ENCODE measurements at regions not wholly inside any gene's neighbourhood (a gene's known extent, or its start where the extent isn't known, plus 50 kb on each side); places are given as distances from the start of the nearest gene placed in this dataset.

- Histone ChIP-seq H3K79me2 (ENCODE audit: low read length) (no peaks in the 10 kb centered on the region), H3K36me3 (replicated peaks; ENCODE audit: insufficient read depth, low read length) (no peaks in the 10 kb centered on the region)
- no peak for DNase-seq
Observed at GRCh38 chr3:124656531-124656930, 73.7 kb upstream of the UMPS start.

GRCh38 chr3:124657138-124657537 lies 73.1 kb upstream of the UMPS start:
- H3K4me2 ChIP-seq (ENCODE audit: low read depth, low read length), result no peak overlapping the region
- H3K27me3 ChIP-seq (replicated peaks; ENCODE audit: insufficient read depth, low read length), result no peaks in the 10 kb centered on the region
- H3K9ac ChIP-seq (ENCODE audit: low read length), result no peak overlapping the region
- H3K4me1 ChIP-seq (ENCODE audit: low read length), result no peaks in the 10 kb centered on the region
- no peak overlapping the region for H3K27ac ChIP-seq (ENCODE audit: low read length)
- H3K36me3 ChIP-seq (replicated peaks; ENCODE audit: insufficient read depth, low read length), result no peaks in the 10 kb centered on the region
- H3K79me2 ChIP-seq (ENCODE audit: low read length), result no peaks in the 10 kb centered on the region
- DNase-seq, result no peak
- H3K9me2 ChIP-seq (replicated peaks; ENCODE audit: insufficient read depth, low read length), result no peaks in the 10 kb centered on the region
- no peaks in the 10 kb centered on the region for H4K20me1 ChIP-seq (ENCODE audit: insufficient read depth, low read length)
- no peak overlapping the region for H2AFZ ChIP-seq (ENCODE audit: low read length)
- TF ChIP-seq EZH2phosphoT487 (IDR thresholded peaks at IDR 0.05; ENCODE audit: low read length), result no peak
- TF ChIP-seq CTCF (IDR thresholded peaks at IDR 0.05; ENCODE audit: low read length), result no peak
- no peak for TF ChIP-seq EZH2 (optimal IDR thresholded peaks at IDR 0.05; ENCODE audit: low read depth, low read length)
- H3F3A ChIP-seq (ENCODE audit: insufficient read depth, low read length), result no peaks in the 10 kb centered on the region
- H3K9me3 ChIP-seq (replicated peaks; ENCODE audit: insufficient read depth, low read length), result no peaks in the 10 kb centered on the region
- no peak overlapping the region for H3K4me3 ChIP-seq (ENCODE audit: low read length)

More at GRCh38 chr3:124656531-124656930, 73.7 kb upstream of the UMPS start:
- TF ChIP-seq EZH2phosphoT487 (IDR thresholded peaks at IDR 0.05; ENCODE audit: low read length) (no peak), EZH2 (optimal IDR thresholded peaks at IDR 0.05; ENCODE audit: low read depth, low read length) (no peak), CTCF (IDR thresholded peaks at IDR 0.05; ENCODE audit: low read length) (no peak)
- Histone ChIP-seq H4K20me1 (ENCODE audit: insufficient read depth, low read length) (no peaks in the 10 kb centered on the region), H3K9me2 (replicated peaks; ENCODE audit: insufficient read depth, low read length) (no peaks in the 10 kb centered on the region), H3F3A (ENCODE audit: insufficient read depth, low read length) (no peaks in the 10 kb centered on the region), H3K9me3 (replicated peaks; ENCODE audit: insufficient read depth, low read length) (no peaks in the 10 kb centered on the region), H3K27me3 (replicated peaks; ENCODE audit: insufficient read depth, low read length) (no peaks in the 10 kb centered on the region), H3K4me1 (ENCODE audit: low read length) (no peaks in the 10 kb centered on the region), H3K9ac (ENCODE audit: low read length) (no peak overlapping the region), H3K4me2 (ENCODE audit: low read depth, low read length) (no peak overlapping the region), H2AFZ (ENCODE audit: low read length) (no peak overlapping the region), H3K27ac (ENCODE audit: low read length) (no peak overlapping the region), H3K4me3 (ENCODE audit: low read length) (no peak overlapping the region)

DNA sequence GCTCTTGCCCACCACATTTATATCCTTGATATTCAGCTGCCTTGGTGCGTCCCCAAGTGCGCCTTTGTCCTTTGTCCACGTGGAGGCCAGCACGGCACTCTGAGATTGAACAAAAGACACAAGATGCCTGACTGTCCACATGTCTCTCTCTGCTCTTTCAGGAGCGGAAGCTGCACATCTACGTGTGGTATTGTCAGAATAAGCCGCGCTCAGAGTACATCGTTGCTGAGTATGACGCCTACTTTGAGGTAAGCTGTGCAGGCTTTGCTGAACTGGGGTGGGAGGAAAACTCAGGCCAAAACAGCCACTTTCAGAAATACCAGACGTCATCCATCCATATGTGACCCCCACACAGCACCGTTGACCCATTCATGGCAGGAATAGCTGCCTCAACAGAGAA lies 72.0 kb upstream of the UMPS start:
- H3K27ac ChIP-seq (ENCODE audit: low read length), result no peak overlapping the region
- no peaks in the 10 kb centered on the region for H3F3A ChIP-seq (ENCODE audit: insufficient read depth, low read length)
- no peaks in the 10 kb centered on the region for H4K20me1 ChIP-seq (ENCODE audit: insufficient read depth, low read length)
- H3K36me3 ChIP-seq (replicated peaks; ENCODE audit: insufficient read depth, low read length), result no peaks in the 10 kb centered on the region
- H3K4me2 ChIP-seq (ENCODE audit: low read depth, low read length), result no peak overlapping the region
- DNase-seq, result no peak
- H3K9me2 ChIP-seq (replicated peaks; ENCODE audit: insufficient read depth, low read length), result no peaks in the 10 kb centered on the region
- TF ChIP-seq EZH2 (optimal IDR thresholded peaks at IDR 0.05; ENCODE audit: low read depth, low read length), result no peak
- H3K27me3 ChIP-seq (replicated peaks; ENCODE audit: insufficient read depth, low read length), result no peaks in the 10 kb centered on the region
- no peak overlapping the region for H3K4me3 ChIP-seq (ENCODE audit: low read length)
- no peak overlapping the region for H3K9ac ChIP-seq (ENCODE audit: low read length)
- H3K4me1 ChIP-seq (ENCODE audit: low read length), result no peaks in the 10 kb centered on the region
- H3K79me2 ChIP-seq (ENCODE audit: low read length), result no peaks in the 10 kb centered on the region
- H3K9me3 ChIP-seq (replicated peaks; ENCODE audit: insufficient read depth, low read length), result no peaks in the 10 kb centered on the region
- no peak overlapping the region for H2AFZ ChIP-seq (ENCODE audit: low read length)

DNA sequence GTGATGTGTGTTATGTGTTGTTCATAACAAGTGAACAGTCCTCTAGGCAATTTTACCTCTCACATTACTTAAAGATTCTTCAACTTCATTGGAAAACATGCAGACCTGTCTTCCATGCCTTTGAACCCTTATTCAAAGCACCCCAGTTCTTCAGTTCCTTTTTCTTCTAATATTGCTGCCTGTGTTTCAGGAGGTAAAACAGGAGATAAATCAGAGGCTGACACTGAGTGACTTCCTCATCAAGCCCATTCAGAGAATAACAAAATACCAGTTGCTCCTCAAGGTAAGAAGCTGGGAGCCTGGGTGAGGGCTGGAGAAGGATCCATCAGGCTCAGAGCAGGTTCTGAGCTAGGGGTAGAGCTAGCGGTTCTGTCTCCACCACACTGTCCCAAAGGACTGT lies 71.1 kb upstream of the UMPS start:
- Histone ChIP-seq H3K9me3 (replicated peaks; ENCODE audit: insufficient read depth, low read length) (no peaks in the 10 kb centered on the region), H3K9me2 (replicated peaks; ENCODE audit: insufficient read depth, low read length) (no peaks in the 10 kb centered on the region), H3K36me3 (replicated peaks; ENCODE audit: insufficient read depth, low read length) (no peaks in the 10 kb centered on the region), H3K9ac (ENCODE audit: low read length) (no peak overlapping the region), H3K79me2 (ENCODE audit: low read length) (no peaks in the 10 kb centered on the region), H3K27me3 (replicated peaks; ENCODE audit: insufficient read depth, low read length) (no peaks in the 10 kb centered on the region), H2AFZ (ENCODE audit: low read length) (no peak overlapping the region), H3K27ac (ENCODE audit: low read length) (no peak overlapping the region), H3F3A (ENCODE audit: insufficient read depth, low read length) (no peaks in the 10 kb centered on the region), H3K4me1 (ENCODE audit: low read length) (no peaks in the 10 kb centered on the region), H3K4me2 (ENCODE audit: low read depth, low read length) (no peak overlapping the region), H3K4me3 (ENCODE audit: low read length) (no peak overlapping the region), H4K20me1 (ENCODE audit: insufficient read depth, low read length) (no peaks in the 10 kb centered on the region)
- TF ChIP-seq CTCF (IDR thresholded peaks at IDR 0.05; ENCODE audit: low read length) (no peak), EZH2phosphoT487 (IDR thresholded peaks at IDR 0.05; ENCODE audit: low read length) (no peak), EZH2 (optimal IDR thresholded peaks at IDR 0.05; ENCODE audit: low read depth, low read length) (no peak)
- DNase-seq, result no peak
